ENCODE measurements at regions not wholly inside any gene's neighbourhood (a gene's known extent, or its start where the extent isn't known, plus 50 kb on each side); places are given as distances from the start of the nearest gene placed in this dataset.
"Not testable (repeated sequence)": the region's sequence is repeated elsewhere in the genome, so short reads cannot be mapped to it uniquely, and the experiment has no call there.

- intact Hi-C loops (cut with micrococcal nuclease) = no loop called here
- DNase-seq (no peak), ATAC-seq (no peak)
Measured at GRCh38 chr12:28023156-28023887, 50.8 kb upstream of the PTHLH start.

GRCh38 chr12:28024231-28024995 is 51.9 kb upstream of the PTHLH start:
- DNase-seq = no peak
- intact Hi-C loops (cut with micrococcal nuclease) = no loop called here
- no peak for ATAC-seq

GRCh38 chr12:28025821-28026505 is 53.4 kb upstream of the PTHLH start:
- DNase-seq = no peak
- no peak for ATAC-seq
- intact Hi-C loops (cut with micrococcal nuclease) = no loop called here

GRCh38 chr12:28026701-28027100 is 54.2 kb upstream of the PTHLH start:
- DNase-seq (no peak), ATAC-seq (no peak)
- intact Hi-C loops (cut with micrococcal nuclease) = no loop called here

GRCh38 chr12:28027328-28027727 is 54.8 kb upstream of the PTHLH start:
- DNase-seq (no peak), ATAC-seq (peak; percentile 20)
- intact Hi-C loops (cut with micrococcal nuclease) = no loop called here

GRCh38 chr12:28027947-28028724 is 55.6 kb upstream of the PTHLH start:
- DNase-seq (no peak), ATAC-seq (no peak)
- intact Hi-C loops (cut with micrococcal nuclease) = no loop called here

GRCh38 chr12:28032811-28033537 is 60.4 kb upstream of the PTHLH start:
- intact Hi-C loops (cut with micrococcal nuclease) = no loop called here
- no peak for ATAC-seq
- DNase-seq = no peak

DNA sequence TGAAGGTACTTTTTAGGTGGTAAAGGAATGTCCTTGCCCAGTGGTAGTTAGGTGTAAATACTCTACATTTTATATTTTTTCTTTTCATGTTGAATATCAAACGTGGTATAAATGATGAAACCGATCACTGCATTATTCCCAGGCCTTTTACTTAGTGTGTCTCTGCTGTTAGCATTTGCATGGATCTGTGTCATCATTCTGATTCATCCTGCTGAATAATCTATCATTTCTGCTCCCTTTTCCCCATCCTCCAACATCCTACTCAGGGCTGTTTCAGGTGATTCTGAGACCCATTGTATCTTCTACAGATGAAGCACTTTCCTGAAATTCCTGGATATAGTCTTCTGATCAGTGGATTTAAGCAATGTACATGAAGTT is 61.0 kb upstream of the PTHLH start:
- intact Hi-C loops (cut with micrococcal nuclease) = no loop called here
- DNase-seq (no peak), ATAC-seq (no peak)

GRCh38 chr12:28034271-28034670 is 61.7 kb upstream of the PTHLH start:
- no peak for ATAC-seq
- no peak for DNase-seq
- intact Hi-C loops (cut with micrococcal nuclease) = no loop called here

DNA sequence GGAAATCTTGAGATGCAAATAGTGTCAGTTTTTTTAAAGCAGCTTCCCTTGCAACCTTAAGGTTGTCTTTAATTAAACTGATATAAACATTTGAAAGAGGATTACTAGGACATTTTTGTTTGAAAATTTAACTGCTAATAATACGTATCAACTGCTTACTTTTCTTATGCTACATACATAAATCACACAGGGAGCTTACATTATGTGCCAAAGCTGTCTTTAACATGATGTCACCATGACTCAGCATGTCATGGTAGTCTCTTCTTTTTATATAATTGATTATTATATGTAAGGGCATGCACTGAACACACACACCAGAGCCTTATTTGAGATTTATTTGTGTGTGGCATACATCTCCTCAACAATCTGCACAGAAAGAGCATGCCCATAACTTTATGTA is 63.0 kb upstream of the PTHLH start:
- DNase-seq (no peak), ATAC-seq (no peak)
- intact Hi-C loops (cut with micrococcal nuclease) = no loop called here

GRCh38 chr12:28036940-28037339 is 64.4 kb upstream of the PTHLH start:
- DNase-seq (no peak), ATAC-seq (no peak)
- intact Hi-C loops (cut with micrococcal nuclease) = no loop called here

DNA sequence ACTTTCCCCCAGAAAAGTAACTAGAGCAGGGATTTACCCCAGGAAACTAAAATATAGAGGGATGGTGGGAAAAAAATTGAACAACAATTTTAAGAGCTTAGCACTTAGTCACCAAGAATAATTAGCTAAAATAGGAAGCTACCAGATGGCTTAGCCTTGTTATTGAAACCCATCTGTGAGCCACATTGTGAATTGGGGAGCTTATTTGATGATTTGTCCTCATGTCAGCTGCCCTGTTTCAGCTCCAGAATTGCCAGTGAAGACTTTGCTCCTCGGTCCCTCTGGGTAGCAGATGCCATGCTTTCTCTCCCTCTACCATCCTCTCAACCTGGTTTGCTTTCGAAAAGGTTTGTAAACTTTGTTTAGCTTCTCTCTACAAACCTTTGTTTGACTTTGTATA is 67.7 kb upstream of the PTHLH start:
- intact Hi-C loops (cut with micrococcal nuclease) = no loop called here
- no peak for ATAC-seq

GRCh38 chr12:28046600-28046999 is 74.1 kb upstream of the PTHLH start:
- DNase-seq; ATAC-seq; intact Hi-C loops (cut with micrococcal nuclease): not testable (repeated sequence)

More for the DNA sequence above, 67.7 kb upstream of the PTHLH start:
- DNase-seq = no peak

DNA sequence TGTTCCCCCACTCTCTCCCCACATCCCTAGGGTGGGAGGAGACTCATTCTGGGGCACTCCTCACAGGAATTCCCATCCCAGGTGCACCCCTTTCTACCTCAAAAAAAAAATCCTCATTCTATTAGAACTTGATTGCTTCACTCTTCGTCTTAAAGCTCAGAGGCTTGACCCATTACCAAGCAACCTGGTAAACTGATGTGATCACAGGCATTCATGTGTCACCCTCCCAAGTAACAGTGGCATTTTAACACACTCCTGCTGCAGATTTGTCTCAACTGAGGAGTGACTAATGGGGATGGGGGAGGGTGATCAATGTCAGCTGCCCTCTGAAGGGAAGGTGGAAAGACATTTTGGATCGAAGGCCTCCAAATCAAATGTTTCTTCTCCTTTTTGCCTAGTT is 78.1 kb upstream of the PTHLH start:
- DNase-seq (no peak), ATAC-seq (no peak)
- intact Hi-C loops (cut with micrococcal nuclease) = no loop called here

DNA sequence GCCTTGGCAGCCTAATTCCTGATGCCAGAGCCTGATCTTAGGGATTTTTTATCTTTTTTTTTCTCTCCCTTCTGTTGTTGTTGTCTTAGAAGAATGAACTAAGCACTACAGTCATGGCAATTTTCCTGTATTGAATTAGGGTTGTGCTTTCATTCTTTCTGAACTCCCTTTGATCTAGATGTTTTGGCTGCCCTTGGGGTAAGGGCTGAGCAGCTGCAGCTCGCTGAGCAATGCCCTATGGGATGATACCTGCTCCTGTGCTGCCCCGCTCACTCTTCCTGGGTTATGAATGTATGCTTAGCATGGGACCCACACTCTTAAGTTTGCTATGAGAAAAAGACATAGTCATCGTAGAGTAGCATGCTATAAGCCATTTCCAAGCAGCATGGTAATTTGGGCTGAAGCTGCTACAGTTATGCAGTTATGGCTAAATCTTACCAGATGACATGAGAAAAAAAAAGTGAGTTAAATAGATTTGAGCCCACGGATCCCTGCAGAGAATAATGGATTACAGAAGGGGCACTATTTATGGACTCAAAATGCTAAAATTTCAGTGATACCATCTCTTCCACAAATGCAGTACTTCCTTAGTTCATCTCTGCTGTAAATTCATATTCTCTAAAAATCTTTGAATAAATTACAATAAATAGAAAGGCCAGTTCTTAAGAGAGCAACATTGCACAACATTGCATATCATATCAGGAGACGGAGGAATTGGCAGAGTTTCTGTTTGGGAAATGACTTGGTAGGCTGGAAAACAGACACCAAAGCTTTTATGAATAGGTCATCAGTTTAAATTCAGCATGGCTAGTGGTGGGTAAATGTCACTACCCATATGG is 79.2 kb upstream of the PTHLH start:
- no peak for DNase-seq
- intact Hi-C loops (cut with micrococcal nuclease) = no loop called here
- peak; percentile 73 for ATAC-seq

DNA sequence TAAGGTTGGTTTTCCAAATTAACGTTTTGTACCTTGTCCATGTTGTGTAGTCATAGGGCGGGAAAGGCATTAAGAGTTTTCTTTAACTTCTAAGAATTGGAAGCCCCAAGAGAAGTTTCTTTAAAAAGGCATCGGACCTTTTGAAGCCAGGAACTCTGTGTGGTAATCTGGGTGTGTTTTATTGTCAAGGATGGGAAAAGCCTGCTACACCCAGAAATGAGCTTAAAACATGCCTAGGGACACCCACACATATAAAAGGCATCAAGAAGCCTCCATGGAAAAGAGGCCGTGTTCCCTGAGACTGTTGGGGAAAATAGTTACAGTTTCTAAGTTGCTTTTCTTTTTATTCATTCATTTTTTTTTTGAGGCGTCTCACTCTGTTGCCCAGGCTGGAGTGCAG is 81.0 kb upstream of the PTHLH start:
- intact Hi-C loops (cut with micrococcal nuclease) = no loop called here
- no peak for DNase-seq
- no peak for ATAC-seq

- DNase-seq = no peak
- intact Hi-C loops (cut with micrococcal nuclease) = no loop called here
- no peak for ATAC-seq
Measured at GRCh38 chr12:28054583-28054982, 82.0 kb upstream of the PTHLH start.

All from left ventricle myocardium superior (tissue), 1 donor.